Ishikawa (cell line): ENCODE measurements at regions not wholly inside any gene's neighbourhood (a gene's known extent, or its start where the extent isn't known, plus 50 kb on each side); places are given as distances from the start of the nearest gene placed in this dataset.

ENCODE experiments used
- CEBPB ChIP-seq: IDR thresholded peaks from 2 replicates; pipeline ENCODE4 v1.6.1; 2012
- CREB1 ChIP-seq: IDR thresholded peaks from 2 replicates; pipeline ENCODE4 v1.6.1; 2012; ENCODE audit warnings: low read depth
- EGR1 ChIP-seq: IDR thresholded peaks from 2 replicates; pipeline ENCODE4 v1.6.1; 2012
- EP300 ChIP-seq: IDR thresholded peaks from 2 replicates; pipeline ENCODE4 v1.6.1; 2012; ENCODE audit warnings: borderline replicate concordance
- FOXM1 ChIP-seq: IDR thresholded peaks from 2 replicates; pipeline ENCODE4 v1.6.1; 2012; ENCODE audit warnings: low read depth, borderline replicate concordance
- MAX ChIP-seq: IDR thresholded peaks from 2 replicates; pipeline ENCODE4 v1.6.1; 2012
- NFIC ChIP-seq: IDR thresholded peaks from 2 replicates; pipeline ENCODE4 v1.6.1; 2012
- RAD21 ChIP-seq: IDR thresholded peaks from 2 replicates; pipeline ENCODE4 v1.6.1; 2012; ENCODE audit warnings: low read depth
- REST ChIP-seq: IDR thresholded peaks from 2 replicates; pipeline ENCODE4 v1.6.1; 2012; ENCODE audit warnings: low read depth, mild to moderate bottlenecking
- TAF1 ChIP-seq: IDR thresholded peaks from 2 replicates; pipeline ENCODE4 v1.6.1; 2012; ENCODE audit warnings: low read depth, mild to moderate bottlenecking
- TCF12 ChIP-seq: IDR thresholded peaks from 2 replicates; pipeline ENCODE4 v1.6.1; 2012; ENCODE audit warnings: low read depth
- TEAD4 ChIP-seq: IDR thresholded peaks from 2 replicates; pipeline ENCODE4 v1.6.1; 2012
- USF1 ChIP-seq: IDR thresholded peaks from 2 replicates; pipeline ENCODE4 v1.6.1; 2012
- YY1 ChIP-seq: IDR thresholded peaks from 2 replicates; pipeline ENCODE4 v1.6.1; 2012; ENCODE audit warnings: low read depth
- ZBTB7A ChIP-seq: IDR thresholded peaks from 2 replicates; pipeline ENCODE4 v1.6.1; 2012; ENCODE audit warnings: low read depth

GRCh38 chr16:14344945-14345344, 273.8 kb downstream of the MRTFB start:
- no peak for TF ChIP-seq FOXM1
- TF ChIP-seq RAD21: no peak
- no peak for TF ChIP-seq NFIC
- no peak for TF ChIP-seq REST
- no peak for TF ChIP-seq MAX
- no peak for TF ChIP-seq YY1
- no peak for TF ChIP-seq TAF1
- TF ChIP-seq TCF12: no peak
- TF ChIP-seq TEAD4: no peak
- no peak for TF ChIP-seq USF1
- no peak for TF ChIP-seq CREB1
- no peak for TF ChIP-seq CEBPB
- TF ChIP-seq EP300: no peak
- no peak for TF ChIP-seq EGR1
- no peak for TF ChIP-seq ZBTB7A

GRCh38 chr16:14344292-14344691, 273.2 kb downstream of the MRTFB start:
- TF ChIP-seq REST (no peak), EP300 (no peak)

- no peak for TF ChIP-seq REST
- no peak for TF ChIP-seq NFIC
- TF ChIP-seq CEBPB: no peak
- no peak for TF ChIP-seq FOXM1
- no peak for TF ChIP-seq TCF12
- no peak for TF ChIP-seq YY1
- TF ChIP-seq EP300: no peak
- TF ChIP-seq MAX: no peak
- TF ChIP-seq USF1: no peak
- no peak for TF ChIP-seq TEAD4
- no peak for TF ChIP-seq EGR1
- TF ChIP-seq RAD21: no peak
- no peak for TF ChIP-seq ZBTB7A
- TF ChIP-seq TAF1: no peak
- TF ChIP-seq CREB1: no peak
Measured at GRCh38 chr16:14341324-14342225, 270.5 kb downstream of the MRTFB start.

- TF ChIP-seq TEAD4: no peak
- TF ChIP-seq CREB1: no peak
Measured at GRCh38 chr16:14339694-14340093, 268.6 kb downstream of the MRTFB start.

GRCh38 chr16:14338969-14339368, 267.9 kb downstream of the MRTFB start:
- TF ChIP-seq USF1 (no peak), EP300 (no peak), RAD21 (no peak), YY1 (no peak), CEBPB (no peak), CREB1 (no peak), NFIC (no peak), EGR1 (no peak), ZBTB7A (no peak), TAF1 (no peak), REST (no peak), TCF12 (no peak), FOXM1 (no peak), TEAD4 (no peak), MAX (no peak)
